GM21619 (cell line): ENCODE measurements at regions not wholly inside any gene's neighbourhood (a gene's known extent, or its start where the extent isn't known, plus 50 kb on each side); places are given as distances from the start of the nearest gene placed in this dataset.

ENCODE experiments used
- ATAC-seq: cut with Tn5 transposase; IDR thresholded peaks from one replicate; pipeline ENCODE4 v1.9.1; 2021; ENCODE audit not compliant: unreplicated experiment

GRCh38 chr9:134227451-134228411, 63.4 kb upstream of the RNU6ATAC start:
- no peak for ATAC-seq

GRCh38 chr9:134228649-134229048, 64.3 kb upstream of the RNU6ATAC start:
- no peak for ATAC-seq

- ATAC-seq = no peak
Observed at GRCh38 chr9:134229466-134230091, 65.2 kb upstream of the RNU6ATAC start.

- no peak for ATAC-seq
Observed at GRCh38 chr9:134230092-134230941, 66.0 kb upstream of the RNU6ATAC start.

- ATAC-seq = no peak
Observed at GRCh38 chr9:134230942-134231325, 66.6 kb upstream of the RNU6ATAC start.

- no peak for ATAC-seq
Observed at GRCh38 chr9:134231330-134231745, 67.0 kb upstream of the RNU6ATAC start.

- no peak for ATAC-seq
Observed at GRCh38 chr9:134231767-134232166, 67.4 kb upstream of the RNU6ATAC start.

GRCh38 chr9:134233022-134233421, 68.7 kb upstream of the RNU6ATAC start:
- ATAC-seq = no peak

GRCh38 chr9:134234001-134234660, 69.8 kb upstream of the RNU6ATAC start:
- no peak for ATAC-seq

DNA sequence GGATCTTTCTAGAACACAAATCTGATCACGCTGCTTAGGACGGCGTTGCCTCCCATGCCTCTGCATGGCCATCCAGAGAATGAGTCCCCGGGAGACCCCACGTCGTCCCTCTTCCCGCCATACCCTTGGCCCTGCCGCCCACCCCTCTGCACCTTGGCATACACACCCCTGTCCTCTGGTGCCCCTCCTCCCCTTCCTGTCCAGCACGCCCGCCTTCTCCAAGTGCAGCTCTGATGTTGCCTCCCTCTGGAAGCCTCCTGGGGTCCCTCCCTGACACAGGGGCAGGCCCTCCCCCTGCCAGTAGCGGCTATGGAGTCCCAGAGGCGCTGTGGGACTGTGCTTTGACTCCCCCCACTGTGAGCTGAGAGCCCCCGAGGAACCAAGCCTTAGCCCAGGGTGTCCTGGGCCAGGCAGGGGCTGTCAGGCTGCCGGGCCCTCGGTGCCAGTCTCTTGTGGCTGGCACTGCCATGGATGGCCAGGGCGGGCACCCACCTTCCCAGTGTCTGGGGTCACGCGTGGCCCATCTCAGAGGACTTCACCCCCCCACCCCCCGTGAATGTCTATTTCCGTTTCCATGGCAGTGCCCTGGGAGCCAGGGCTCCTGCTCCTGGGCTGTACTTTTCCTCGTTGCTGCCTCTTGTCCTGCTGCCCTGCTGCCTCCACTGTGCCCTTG, 70.5 kb upstream of the RNU6ATAC start:
- no peak for ATAC-seq

DNA sequence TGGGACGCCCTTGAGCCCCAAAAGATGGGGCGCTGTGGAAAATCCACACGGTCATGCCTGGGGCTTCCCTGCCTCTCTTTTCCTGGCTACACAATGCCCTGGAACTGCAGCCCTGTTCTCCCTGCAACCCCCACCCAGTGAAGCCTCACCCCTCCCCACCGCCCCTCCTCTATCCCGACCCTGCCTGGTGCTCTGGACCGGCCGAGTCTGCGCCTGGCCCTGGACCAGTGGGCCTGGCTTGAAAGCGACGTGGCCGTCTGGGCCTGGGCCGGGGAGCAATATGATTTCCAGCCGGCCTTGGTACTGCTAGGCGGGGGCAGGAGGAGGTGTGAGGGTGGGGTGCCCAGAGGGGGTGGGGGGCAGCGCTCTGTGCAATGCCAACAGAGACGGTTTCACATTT, 71.0 kb upstream of the RNU6ATAC start:
- ATAC-seq = no peak

GRCh38 chr9:134236001-134236421, 71.6 kb upstream of the RNU6ATAC start:
- ATAC-seq = no peak

DNA sequence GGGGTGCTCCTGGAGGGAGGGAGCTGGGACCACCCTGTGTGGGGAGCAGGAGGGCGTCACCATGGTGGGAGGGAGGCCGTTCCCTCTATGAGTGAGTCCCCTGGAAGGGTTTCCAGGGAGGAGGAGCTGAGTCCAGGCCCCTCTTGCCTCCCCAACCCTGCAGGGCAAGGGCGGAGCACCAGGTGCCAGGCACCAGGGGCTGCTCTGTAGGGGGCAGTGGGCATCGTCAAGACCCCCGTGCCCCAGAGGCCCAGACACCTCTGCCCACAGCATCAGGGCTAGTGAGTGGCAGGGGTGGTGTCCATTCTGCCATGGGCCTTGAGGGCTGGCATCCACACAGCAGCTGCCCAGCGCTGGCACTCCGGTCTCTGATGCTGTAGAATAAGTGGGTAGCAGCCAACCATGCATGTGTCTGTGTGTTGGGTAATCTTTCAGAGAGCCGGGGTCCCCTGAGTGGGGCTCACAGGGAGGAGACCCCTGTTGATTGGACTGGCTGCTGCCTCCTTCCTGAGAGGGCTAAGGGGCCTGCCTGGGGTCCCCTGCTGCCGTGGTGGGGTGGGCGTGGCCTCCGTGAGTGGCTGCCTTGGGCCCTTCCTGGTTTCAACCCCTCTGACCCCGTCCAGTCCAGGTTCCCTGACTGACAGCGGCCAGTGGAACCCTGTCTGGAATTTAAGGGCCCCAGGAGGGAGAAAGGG, 72.7 kb upstream of the RNU6ATAC start:
- no peak for ATAC-seq

DNA sequence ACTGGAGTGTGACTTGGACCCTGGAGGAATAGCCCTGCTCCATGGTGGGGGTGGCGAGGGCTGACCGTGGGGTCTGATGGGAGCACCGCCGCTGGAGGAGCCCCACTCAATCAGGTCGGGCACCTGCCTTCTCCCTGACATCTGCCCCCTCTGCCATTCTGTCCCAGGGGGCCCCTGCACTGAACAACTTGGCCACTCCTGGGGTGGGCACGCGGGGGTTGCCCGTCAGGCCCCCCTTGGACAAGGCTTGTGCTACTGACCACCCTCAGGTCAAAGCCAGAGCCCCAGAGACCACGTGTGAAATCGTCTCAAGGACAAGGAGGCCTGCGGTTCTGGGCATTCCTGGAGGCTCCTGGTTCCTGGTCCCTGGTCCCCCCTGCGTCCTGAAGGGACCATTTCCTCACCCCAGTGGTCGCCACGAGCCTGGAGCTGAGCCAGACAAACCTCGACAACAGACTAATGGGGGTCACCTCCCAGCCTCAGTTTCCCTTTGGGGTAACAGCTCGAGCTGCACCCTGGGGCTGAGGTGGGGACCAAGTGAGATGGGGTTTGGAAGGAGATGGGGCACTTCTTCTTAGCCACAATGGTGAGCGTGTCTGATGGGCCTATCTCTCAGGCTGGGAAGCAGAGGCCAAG, 73.4 kb upstream of the RNU6ATAC start:
- ATAC-seq = no peak

GRCh38 chr9:134239130-134239903, 75.0 kb upstream of the RNU6ATAC start:
- no peak for ATAC-seq

DNA sequence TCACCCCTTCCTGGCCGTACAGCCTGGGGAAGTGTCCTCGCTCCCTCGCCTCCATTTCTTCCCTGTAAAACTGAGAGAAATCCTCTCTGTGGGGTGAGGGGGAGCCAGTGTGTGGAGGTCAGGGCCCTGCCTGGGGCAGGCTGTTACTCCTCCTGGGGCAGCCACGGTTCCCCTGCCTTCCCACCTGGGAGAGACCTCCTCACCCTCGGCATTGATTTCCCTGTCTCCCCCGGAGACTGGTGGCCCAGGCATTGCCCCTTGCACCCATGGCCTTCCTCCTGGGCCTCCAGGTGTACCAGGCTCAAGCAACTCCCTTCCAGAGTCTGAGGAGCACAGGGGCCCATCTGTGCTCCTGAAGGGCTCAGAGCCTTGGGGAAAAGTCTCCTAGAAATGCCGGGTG, 75.6 kb upstream of the RNU6ATAC start:
- no peak for ATAC-seq

DNA sequence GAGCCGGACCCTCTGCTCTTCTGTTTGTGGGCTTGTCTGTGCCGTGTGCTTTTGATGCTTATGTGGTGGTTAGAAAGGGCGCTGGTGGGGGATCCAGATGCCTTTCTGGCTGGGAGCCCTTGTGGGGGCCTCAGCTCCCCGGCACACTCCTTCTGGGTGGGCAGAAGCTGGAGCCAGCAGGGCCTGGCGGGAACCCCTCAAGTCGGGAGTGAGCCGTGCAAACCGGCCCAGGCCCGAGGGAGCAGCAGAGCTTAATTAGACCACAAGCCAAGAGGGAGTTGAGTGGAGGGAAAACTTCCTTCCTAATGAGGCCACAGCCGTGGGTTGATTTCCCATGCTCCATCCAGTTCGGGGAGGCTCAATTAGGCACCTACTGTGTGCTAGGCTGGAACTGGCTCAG, 76.0 kb upstream of the RNU6ATAC start:
- ATAC-seq = no peak

DNA sequence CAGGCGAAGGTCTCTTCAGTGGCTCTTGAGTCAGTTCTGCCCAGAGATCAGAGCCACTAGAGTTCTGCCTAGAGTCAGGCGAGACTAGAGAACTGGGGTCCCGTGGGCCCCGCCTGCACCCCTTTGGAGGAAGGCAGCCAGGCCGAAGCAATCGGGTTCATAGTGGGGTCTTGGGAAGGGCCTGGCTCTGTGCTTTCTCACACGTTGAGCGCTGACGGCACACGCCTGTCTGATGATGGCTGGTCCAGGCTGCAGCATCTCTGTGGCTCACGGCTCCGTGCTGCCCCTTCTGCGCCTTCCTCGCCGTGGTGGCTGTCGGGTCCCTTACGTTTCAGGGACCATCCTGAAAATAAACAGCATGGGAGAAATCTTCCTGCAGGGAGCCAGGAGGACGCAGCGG, 78.3 kb upstream of the RNU6ATAC start:
- no peak for ATAC-seq
